MV-4-11 (cell line): ENCODE measurements at regions not wholly inside any gene's neighbourhood (a gene's known extent, or its start where the extent isn't known, plus 50 kb on each side); places are given as distances from the start of the nearest gene placed in this dataset.

Source experiments
- DNase-seq: peaks from one replicate; lab custom pipeline; 2025; lab: John Stamatoyannopoulos, UW

DNA sequence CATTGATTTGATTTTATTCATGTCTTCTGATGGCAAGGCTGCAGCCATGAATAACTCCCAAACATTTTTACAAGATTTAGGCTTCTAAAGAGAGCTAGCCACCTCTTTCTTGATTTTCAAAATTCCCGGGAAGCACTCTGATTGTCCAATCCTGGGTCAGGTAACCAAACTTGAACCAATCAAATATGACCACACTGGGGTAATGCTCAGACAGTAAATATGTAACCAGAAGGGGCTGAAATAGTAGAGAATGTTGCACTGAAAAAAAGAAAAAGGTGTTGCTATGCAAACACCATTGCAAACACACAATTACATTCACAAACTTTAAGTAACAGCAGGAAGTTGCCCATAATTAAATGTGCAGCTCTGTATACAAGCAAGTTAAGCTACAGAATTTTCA, 112.9 kb upstream of the IQCM start:
- DNase-seq: no peak

DNA sequence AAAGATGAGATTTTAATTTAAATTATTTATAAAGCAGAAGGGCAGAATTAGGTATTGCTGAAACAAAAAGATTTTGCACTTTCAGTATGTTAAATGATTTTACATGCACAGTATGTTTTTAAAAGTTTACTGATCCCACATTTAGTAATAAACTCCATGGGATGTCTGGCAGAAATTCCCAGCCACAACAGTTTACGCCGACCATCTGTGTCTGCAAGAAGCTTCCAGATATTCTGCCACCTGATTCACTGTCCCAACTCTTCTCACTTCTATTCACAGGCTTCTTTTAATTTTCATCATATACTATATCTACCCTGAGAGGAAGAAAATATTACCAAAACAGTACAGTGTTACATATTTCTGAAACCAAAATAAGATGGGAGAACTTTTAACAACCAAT, 115.8 kb upstream of the IQCM start:
- no peak for DNase-seq

DNA sequence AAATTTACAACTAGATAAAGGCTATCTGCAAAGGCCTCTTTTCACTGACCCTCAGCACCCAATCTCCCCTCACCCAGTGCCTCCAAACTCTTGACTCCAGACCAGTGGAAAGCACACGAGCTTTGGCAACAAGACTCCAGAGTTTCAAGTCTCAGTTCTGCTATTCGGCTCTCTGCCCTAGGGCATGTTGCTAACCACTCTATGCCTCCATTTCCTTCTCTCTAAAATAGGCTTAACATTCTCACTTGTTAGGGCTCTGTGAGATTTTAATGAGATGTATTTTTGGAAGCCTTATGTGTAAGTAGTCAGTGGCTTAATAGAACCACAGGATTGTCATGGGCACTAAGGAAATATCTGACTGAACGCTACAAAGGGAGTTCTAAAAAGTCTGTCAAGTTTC, 116.5 kb upstream of the IQCM start:
- peak; percentile 94 for DNase-seq

DNA sequence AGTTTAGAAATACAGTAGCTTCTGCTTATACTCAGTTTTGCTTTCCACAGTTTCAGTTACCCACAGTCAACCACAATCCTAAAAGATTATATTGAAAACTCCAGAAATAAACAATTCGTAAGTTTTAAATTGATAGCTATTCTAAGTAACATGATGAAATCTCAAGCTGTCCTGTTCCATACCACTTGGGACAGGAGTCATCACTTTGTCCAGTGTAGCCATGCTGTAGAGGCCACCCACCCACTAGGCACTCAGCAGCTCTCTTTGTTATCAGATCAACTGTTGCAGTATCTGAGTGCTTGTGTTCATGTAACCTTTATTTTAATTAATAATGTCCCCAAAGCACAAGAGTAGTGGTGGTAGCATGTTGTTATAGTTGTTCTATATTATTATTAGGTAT, 117.5 kb upstream of the IQCM start:
- DNase-seq: peak; percentile 68

DNA sequence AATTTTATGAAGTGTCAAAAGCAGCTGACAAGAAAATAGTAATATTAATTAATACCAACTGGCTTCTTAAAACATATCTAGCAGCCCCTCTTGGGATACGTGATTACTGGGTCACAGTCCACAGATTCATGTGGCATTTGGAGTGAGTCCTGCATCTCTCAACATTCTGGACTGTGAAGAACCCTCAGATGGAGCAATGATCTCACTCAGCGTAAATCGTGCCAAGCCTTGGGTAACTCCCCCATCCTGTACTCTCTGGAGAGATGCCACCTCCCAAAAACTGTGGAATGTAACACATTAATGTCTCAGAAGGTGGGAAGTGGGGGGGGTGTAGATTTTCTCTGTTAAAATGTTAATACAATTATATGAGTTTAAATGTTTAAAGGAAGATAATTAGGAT, 118.2 kb upstream of the IQCM start:
- DNase-seq: no peak

DNA sequence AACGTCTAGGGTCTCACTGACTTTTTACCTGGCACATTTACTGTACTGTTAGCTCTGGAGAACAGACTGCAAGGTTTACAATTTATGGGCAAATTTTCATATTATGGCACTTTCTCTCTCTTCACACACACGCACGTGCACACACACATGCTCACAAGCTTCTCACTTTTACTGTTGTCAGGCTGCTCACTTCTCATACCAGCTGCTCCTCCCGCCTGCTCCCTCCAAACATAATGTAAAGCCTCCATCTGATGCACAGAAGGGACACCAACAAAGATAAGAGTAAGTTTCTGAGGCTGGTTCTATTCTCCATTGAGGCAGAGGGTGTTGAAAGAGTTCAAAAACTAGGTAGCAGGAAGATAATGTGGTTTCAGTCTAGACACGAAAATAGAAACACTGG, 128.9 kb upstream of the DCLK2 start:
- DNase-seq: no peak

DNA sequence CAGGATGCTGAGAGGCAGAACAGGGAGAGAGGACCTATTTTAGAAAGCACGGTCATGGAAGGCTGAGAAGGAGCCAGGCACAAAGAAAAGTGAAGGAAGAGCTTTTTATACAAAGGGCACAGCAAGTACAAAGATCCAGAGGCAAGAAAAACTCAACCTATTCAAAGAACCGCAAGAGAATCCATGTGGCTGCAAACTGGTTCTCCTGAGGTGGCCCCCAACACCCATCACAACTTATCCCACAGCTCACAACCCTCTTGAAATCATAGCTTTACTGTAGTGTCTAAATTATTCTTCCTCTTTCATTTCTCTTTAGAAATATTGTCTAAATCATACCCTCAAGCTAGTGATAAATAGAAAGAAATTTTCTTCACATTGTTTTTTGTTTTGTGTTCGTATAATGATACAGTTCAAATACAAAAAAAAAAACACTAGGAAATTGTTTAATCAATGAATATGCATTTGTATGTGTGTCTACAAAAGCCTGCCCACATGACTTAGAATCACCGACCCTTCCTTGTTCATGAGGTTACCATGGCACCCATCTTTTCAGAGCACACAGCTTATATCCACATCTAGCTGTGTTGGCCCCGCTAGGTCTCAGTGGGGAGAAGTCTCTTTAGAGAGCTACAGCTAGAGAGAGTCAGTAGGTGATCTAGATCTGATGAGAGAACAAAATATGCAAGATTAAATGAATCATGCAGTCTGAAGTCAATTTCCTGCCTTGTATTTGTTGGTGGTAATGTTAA, 126.9 kb upstream of the DCLK2 start:
- DNase-seq: peak; percentile 66

DNA sequence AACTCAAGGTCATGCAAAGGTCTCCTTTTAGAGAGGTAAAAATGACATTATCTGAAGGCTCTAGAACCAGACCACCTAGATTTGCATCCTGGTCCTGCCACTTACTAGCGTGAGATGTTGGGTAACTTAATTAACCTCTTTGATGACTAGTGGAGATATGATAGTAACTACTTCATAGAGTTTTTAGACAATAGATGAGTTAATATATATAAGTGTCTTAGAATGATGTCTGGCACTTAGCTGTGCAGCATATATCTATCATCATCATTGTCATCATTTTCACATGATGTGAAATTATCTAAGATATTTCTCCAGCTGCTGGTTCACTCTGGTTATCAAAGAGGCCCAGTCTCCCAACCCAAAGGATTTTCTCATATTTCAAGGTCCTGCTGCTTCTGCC, 126.1 kb upstream of the DCLK2 start:
- no peak for DNase-seq

DNA sequence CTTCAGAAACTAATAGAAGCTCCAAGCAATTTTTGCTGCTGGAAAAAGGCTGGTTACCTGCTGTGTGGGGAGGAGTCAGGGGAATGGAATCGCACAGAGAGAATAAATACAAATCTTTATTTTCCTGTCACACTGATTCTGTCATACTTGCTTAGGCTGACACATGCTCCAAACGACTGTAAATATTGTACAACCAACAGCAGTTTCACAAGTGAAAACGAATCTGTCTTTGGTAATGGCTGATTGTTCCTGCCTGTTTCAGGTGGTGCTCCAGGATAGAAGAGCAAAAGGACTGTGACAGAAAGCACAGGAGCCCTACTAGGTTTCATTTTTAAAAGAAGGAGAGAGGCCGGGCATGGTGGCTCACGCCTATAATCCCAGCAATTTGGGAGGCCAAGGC, 125.5 kb upstream of the DCLK2 start:
- no peak for DNase-seq

DNA sequence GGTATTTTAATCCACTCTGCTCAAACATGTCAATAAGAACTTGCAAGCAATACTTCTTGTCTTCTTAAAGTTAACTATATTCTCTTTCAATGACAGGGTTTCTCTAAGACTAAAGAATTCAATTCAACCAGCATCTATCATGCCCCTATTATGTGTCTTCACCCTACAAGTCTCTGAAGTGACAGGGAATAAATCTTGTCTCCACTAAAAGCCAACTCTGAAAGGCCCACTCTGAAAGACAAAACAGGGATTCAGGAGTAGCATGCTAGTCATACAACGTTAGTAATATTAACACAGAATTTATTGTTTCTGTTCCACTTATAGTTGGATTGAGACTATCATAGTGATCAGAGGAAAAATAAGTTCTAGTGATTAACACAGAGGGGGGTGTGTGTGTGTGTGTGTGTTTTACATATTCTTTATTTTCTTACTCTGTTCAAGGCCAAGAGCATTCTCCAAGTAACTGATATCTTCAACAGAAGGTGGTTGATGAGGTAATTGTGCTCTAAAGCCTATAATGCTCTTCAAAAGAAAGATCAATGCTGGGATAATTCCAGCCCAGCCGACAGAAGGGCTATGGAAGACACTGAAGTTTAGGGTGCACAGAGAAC, 122.4 kb upstream of the DCLK2 start:
- DNase-seq: no peak

DNA sequence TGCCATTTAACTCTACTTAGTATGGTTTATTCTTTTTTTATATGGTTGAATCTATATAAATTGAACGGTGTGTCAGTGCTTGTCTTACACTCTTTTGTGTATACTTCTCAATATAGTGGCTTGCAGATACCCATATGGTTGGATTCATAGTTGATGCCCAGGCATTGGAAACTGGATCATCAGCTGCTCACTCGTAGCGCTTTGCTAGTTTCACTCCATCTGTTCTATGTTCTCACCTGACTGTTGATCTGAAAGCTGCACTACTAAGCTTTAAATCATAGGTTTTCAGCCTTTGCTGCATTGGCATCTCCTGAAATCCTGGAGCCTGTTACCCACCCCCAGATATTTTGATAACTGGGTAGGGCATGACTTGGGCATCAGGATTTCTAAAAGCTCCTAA, 121.6 kb upstream of the DCLK2 start:
- DNase-seq: no peak

DNA sequence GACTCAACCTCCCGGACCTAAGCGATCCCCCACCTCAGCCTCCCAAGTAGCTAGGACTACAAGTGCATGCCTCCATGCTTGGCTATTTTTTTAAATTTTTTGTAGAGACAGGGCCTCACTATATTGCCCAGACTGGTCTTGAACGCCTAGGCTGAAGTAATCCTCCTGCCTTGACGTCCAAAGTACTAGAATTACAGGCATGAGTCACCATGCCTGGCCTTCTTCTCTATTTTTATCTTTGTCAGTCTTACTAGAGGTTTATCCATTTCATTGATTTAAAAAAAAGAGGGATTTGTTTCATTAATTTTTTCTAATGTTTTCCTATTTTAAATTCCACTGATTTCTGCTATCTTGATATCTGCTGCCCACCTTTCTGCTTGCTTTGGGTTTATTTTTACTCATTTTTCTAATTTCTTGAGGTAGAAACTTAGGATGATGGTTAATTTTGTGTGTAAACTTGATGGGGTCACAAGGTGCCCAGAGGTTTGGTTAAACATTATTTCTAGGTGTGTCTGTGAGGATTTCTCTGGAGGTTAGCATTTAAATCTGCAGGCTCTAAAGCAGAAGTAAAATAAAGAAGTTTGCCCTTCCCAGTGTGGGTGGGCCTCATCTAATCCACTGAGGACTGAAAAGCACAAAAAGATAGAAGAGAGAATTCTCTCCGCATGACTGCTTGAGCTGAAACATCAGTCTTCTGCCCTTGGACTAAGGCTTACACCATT, 116.2 kb upstream of the DCLK2 start:
- peak; percentile 68 for DNase-seq

DNA sequence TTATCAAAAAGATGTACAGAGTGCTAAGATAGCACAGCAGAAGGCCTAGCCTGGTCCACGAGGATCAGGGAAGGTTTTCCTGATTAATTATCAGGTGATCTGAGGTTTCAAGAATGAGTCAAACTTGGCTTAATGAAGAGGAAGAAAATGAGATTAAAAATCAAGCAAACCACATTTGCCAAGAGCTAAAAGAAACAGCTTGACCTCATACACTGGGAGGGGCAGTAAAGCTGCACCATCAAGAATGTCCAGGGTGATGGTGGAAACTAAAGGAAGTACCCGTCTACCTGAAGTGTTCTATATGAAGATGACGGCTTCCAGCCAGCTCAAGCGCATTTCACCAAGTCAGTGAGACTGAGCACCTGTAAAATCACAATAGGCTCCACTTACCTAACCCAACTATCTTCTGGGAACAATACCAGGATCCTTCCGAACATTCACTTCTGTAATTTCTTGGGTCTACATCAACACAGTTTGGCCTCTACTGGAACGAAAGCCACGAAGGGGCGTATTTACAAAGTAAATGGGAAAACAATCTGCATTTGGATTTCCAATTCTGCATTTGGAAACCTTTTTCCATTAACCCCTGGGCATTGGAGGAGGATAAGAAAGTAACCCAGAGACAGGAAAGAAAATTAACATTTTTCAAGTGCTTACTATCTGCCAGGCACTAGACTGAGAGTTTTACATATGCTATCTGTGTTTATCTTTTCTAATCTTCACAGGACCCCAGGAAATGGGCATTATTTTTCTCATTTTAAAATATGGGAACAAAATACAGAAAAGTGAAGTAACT, 114.0 kb upstream of the DCLK2 start:
- DNase-seq: no peak

DNA sequence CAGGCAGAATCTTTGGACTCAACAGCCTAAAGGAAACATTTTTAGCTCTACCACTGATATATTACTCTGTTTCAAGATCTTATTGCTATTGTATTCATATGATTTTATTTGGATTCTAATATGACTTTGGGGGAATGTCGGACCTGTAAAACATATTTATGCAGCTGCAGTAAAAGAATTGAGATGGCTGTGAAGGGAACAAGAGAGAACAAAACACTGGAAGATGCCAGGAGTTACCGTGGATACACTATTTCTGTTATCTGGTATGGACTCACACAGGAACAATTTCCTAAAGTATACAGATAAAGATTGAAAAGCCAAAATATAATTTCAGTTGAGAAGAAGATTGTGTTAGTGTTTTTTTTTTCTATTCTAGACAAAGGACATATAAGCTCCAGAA, 113.0 kb upstream of the DCLK2 start:
- no peak for DNase-seq

DNA sequence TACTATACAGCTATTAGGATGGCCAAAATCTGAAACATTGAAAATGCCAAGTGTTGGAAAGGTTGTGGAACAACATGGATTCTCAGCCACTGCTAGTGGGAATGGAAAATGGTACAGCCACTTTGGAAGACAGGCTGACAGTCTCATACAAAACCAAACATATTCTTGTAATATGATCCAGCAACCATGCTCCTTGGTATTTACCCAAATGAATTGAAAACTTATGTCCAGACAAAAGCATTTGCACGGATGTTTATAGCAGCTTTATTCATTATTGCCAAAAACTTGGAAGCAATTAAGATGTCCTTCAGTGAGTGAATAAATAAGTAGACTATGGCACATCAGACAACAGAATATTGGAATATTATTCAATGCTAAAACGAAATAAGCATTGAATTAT, 105.8 kb upstream of the DCLK2 start:
- DNase-seq: no peak

DNA sequence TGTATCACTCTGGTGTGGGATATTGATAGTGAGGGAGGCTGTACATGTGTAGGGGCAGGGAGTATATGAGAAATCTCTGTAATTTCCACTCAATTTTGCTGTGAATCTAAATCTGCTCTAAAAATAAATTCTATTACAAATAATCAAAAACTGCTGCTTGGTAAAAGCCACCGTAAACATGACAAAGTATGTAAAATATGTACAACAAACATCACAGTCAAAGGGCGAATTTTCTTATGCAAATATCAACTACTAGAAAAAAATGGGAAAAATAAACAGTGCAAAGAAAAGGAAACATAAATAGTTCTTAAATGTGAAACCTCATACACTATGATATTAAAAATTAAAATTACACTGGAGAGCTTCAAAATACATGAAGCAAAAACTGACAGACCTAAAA, 105.1 kb upstream of the DCLK2 start:
- no peak for DNase-seq

DNA sequence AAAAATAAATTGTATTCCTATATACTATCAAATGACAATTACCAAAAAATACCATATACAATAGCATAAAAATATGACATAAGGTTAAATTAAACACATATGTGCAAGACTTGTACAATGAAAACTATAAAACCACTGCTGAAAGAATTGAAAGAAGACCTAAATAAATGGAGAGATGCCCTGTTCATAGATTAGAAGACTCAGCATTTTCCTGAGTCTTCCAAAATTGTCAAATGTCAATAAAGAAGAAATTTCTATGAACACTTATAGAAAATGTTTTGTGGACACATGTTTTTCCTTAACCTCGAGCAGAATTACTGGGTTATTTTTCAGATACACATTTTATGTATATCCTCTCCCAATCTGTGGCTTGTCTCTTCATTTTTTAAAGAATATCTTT, 103.1 kb upstream of the DCLK2 start:
- DNase-seq: no peak

DNA sequence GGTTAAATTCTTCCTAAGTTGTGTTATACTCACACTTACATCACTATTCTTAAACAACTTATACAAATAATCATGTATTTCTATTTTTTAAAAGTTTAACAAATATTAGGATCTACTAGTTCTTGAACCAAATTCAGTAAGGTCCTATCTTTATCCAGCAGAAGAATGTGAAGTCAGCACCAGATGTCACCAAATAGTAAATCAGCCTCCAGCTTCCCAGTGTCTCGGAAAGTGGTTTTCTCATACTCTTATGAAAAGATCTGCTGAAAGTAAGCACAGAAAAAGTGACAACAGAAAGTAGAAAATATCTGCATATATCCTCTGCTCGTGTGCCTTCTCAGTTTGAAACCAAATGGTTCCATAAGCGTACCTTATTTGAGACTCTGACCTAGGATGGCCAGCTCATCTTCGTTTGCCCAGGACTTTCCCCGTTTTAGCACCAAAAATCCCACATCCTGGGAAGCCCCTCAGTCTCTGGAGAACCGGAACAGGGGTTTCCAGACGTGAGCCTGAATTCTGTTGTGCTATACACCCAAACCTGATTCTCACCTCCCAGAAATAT, 98.0 kb upstream of the DCLK2 start:
- DNase-seq: no peak

DNA sequence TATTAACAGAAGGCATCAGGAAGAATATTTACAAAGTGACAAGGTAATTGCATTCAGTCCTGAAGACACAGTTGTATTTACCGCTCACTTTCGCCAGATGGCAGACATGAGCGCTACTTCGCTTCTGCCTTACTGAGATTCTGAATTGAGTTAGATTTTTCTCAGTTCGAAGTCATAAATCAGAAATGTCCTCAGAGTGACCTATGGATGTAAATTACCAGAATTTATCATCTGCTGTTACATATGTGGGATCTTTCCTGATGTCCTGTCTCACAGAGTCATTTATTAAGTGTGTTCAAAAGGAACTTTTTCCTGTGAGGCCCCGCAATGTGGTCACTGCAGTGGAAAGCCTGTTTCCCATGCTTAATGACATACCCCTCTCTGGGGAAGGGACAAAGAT, 97.3 kb upstream of the DCLK2 start:
- peak; percentile 41 for DNase-seq

DNA sequence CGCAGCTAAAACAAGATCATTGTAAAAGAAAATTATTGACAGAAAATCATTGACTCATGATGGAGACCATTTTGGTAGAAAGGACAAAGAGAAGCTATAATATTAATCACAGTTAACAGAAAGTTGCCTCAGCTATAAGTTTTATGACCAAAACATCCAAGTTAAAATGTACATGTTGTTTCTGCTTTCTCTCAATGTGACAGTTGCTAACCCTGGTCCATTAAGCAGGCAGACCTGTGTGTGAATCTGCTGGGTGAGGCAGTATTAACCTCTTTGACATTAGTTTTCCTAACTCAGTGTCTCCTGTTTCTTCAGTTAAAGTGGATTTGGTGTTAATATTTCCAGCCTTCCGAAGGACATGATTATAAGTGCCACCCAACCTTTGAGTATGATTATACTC, 94.8 kb upstream of the DCLK2 start:
- DNase-seq: no peak

DNA sequence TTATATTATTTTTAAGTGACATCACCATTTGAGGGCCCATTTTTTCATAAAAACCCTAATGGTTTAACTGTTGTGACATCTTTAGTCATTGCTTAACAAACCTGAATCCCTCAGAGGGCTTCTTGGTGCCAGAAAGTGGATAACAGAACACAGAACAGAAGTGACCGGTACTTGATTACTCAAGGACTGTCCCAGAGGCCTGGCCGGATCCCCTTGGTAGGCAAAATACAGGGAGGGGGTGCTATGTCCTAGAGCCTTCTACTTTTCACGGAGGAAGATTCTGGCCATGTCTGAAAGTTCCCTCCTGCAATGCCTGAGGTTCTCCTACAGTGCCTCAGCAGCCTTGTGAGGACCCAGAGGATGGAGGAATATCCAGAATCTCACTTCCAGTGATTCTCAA, 94.3 kb upstream of the DCLK2 start:
- no peak for DNase-seq

DNA sequence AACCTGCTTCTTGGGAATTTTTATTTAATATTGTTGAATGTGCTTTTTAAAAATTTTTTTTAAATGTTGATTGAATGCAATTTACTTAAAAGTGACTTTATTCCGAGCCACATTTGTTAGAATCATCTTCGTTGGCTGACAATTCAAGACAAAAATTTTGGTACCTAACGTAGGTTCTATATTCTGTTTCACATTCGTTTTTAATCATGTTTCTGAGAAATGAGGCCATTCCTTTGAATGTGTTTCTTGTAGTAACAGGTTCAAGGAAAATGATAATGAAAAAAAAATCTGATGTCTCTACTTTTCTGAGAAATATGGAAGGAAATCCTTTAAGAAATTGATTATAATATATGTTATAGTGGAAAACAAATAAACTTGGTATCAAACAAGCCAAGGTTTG, 92.3 kb upstream of the DCLK2 start:
- no peak for DNase-seq
